Vagina (tissue), 2 donors: ENCODE measurements at regions not wholly inside any gene's neighbourhood (a gene's known extent, or its start where the extent isn't known, plus 50 kb on each side); places are given as distances from the start of the nearest gene placed in this dataset.
"Not testable (repeated sequence)": the region's sequence is repeated elsewhere in the genome, so short reads cannot be mapped to it uniquely, and the experiment has no call there.

Experiments used
- DNase-seq, 2 donors: peaks; one replicate each; pipeline ENCODE4 v3.0.0-alpha.2; 2017; ENCODE audit errors: extremely low spot score in 2 of 2
- H3K27ac ChIP-seq: fragments of 200-600 bp; sonication (generic); one replicate; pipeline ENCODE4 v1.5.1; 2019
- H3K27me3 ChIP-seq: fragments of 200-600 bp; sonication (generic); one replicate; pipeline ENCODE4 v1.5.1; 2019
- H3K36me3 ChIP-seq, 2 donors: fragments of 200-600 bp; sonication (generic); one replicate each; pipeline ENCODE4 v1.5.1; 2017 to 2019
- H3K4me1 ChIP-seq: fragments of 200-600 bp; sonication (generic); one replicate; pipeline ENCODE4 v1.5.1; 2019
- H3K4me3 ChIP-seq, 2 donors: fragments of 200-600 bp; sonication (generic); 1 replicate in 1 of 2; 2 replicates in 1 of 2; pipeline ENCODE4 v1.5.1; 2016 to 2019
- H3K9me3 ChIP-seq: fragments of 200-600 bp; sonication (generic); one replicate; pipeline ENCODE4 v1.5.1; 2019
- POLR2A ChIP-seq, 2 donors: fragments of 450-650 bp; IDR thresholded peaks; one replicate each; pipeline ENCODE4 v1.6.1; 2017; ENCODE audit warnings: antibody characterized with exemption in 2 of 2, mild to moderate bottlenecking in 2 of 2, moderate library complexity in 2 of 2
- POLR2AphosphoS5 ChIP-seq, 2 donors: sonication (generic); formaldehyde crosslinking; IDR thresholded peaks; one replicate each; pipeline ENCODE4 v1.9.0; 2017; ENCODE audit warnings: antibody characterized with exemption in 2 of 2, mild to moderate bottlenecking in 2 of 2, low read depth in 1 of 2; ENCODE audit not compliant: insufficient read depth in 1 of 2
- intact Hi-C: fragments of 100-400 bp; cut with DNase I; formaldehyde crosslinking; loops from one replicate; pipeline ENCODE4 v1.15.1; 2023
- TF ChIP-seq, protein P1 (sequence below), 3 experiments: fragments of 450-650 bp in 2 of 3; fragments of 200-600 bp in 1 of 3; sonication (generic) in 1 of 3; IDR thresholded peaks; one replicate each; pipeline ENCODE4 v1.5.1; 2017 to 2019; ENCODE audit warnings: antibody characterized with exemption in 3 of 3, mild to moderate bottlenecking in 2 of 3, moderate library complexity in 2 of 3

DNA sequence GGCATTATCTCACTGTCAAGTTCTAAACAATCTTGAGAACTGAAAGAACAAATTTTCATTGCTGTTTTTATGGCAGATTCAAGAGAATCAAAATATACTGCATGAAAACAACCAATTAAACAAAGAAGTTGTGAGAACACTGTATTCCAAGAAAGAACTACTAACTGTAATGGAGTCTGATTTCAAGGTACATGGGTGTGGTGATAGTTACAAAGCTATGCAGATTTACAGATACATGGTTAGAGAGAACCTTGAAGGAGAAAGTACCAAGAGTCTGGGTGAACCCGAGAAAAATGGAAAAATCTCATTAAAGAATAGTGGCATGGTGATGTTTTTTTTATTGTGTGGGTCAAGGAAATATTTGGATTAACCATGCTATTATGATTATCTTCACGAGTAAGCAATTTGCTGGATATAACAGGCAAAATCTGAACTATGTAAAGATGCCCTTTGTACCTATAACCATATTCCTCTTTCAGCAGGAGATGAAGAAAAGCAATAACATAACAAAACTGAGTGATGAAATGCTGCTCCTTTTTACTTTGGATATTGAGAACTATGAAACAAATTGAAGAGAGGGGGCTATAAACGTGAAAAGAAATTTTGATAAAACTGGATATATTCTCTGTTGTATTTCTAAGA, 100.4 kb downstream of the PLSCR2 start:
- Histone ChIP-seq H3K9me3 (no peaks in the 10 kb centered on the region), H3K27ac (no peak overlapping the region), H3K36me3 (no peaks in the 10 kb centered on the region), H3K27me3 (no peaks in the 10 kb centered on the region), H3K4me3 (no peak overlapping the region), H3K4me1 (no peaks in the 10 kb centered on the region)
- no peak for DNase-seq
- TF ChIP-seq POLR2A (IDR thresholded peaks at IDR 0.05) (no peak), POLR2AphosphoS5 (IDR thresholded peaks at IDR 0.05; ENCODE audit: insufficient read depth in 1 of 2, low read depth in 1 of 2) (no peak)
- TF ChIP-seq, protein P1, sequence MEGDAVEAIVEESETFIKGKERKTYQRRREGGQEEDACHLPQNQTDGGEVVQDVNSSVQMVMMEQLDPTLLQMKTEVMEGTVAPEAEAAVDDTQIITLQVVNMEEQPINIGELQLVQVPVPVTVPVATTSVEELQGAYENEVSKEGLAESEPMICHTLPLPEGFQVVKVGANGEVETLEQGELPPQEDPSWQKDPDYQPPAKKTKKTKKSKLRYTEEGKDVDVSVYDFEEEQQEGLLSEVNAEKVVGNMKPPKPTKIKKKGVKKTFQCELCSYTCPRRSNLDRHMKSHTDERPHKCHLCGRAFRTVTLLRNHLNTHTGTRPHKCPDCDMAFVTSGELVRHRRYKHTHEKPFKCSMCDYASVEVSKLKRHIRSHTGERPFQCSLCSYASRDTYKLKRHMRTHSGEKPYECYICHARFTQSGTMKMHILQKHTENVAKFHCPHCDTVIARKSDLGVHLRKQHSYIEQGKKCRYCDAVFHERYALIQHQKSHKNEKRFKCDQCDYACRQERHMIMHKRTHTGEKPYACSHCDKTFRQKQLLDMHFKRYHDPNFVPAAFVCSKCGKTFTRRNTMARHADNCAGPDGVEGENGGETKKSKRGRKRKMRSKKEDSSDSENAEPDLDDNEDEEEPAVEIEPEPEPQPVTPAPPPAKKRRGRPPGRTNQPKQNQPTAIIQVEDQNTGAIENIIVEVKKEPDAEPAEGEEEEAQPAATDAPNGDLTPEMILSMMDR (IDR thresholded peaks at IDR 0.05): no peak
- intact Hi-C loops: no loop called here

DNA sequence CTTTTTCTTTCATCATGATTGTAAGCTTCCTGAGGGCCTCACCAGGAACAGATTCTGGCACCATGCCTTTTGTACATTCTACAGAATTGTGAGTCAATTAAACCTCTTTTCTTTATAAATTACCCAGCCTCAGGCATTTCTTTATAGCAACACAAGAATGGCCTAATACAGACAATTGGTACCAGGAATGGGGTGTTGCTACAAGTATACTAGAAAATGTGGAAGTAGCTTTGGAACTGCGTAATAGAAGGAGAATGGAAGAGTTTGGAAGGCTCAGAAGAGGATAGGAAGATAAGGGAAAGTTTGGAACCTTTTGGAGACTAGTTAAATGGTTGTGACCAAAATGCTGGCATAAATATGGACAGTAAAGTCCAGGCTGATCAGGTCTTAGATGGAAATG, 108.9 kb upstream of the PLSCR4 start:
- Histone ChIP-seq H3K36me3 (no peaks in the 10 kb centered on the region), H3K27me3 (no peaks in the 10 kb centered on the region), H3K4me3 (no peak overlapping the region), H3K4me1 (no peaks in the 10 kb centered on the region), H3K27ac (no peak overlapping the region), H3K9me3 (no peaks in the 10 kb centered on the region)
- TF ChIP-seq POLR2AphosphoS5 (IDR thresholded peaks at IDR 0.05; ENCODE audit: insufficient read depth in 1 of 2, low read depth in 1 of 2) (no peak), POLR2A (IDR thresholded peaks at IDR 0.05) (no peak)
- TF ChIP-seq, protein P1 (IDR thresholded peaks at IDR 0.05): no peak
- intact Hi-C loops: no loop called here
- no peak for DNase-seq

DNA sequence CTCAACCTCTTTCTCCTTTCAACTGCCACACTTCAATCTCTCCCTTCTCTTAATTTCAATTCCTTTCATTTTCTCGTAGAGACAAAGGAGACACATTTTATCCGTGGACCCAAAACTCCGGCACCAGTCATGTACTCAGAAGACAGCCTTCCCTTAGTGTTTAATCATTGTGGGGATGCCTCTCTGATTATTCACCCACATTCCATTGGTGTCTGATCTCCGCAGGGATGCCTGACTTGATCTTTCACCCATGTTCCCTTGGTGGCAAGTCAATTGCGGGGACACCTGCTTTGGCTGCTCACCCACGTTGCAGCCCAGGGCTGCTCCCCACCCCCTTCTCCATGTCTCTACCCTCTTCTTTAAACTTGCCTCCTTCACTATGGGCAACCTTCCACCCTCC, 103.5 kb upstream of the PLSCR4 start:
- H3K27me3 ChIP-seq, intact Hi-C loops, H3K27ac ChIP-seq, H3K4me1 ChIP-seq, DNase-seq, H3K4me3 ChIP-seq, H3K36me3 ChIP-seq, H3K9me3 ChIP-seq: not testable (repeated sequence)

DNA sequence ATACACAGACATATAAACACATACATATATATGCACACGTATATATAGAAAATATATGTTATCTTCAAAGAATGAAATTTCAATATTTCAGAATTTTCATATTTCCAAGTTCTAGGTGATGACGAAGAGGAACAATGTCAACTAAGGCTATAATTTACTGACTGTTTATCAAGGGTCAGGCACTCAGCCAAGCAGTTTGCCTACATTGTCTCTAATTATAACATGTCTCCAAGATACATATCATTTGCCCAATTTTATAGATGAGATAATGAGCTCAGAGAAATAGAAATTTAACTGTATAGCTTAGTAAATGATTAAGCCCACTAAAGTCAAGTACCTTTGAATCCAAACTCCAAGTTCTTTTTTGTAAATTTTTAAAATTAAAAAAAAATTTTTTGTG, 99.9 kb upstream of the PLSCR4 start:
- Histone ChIP-seq H3K36me3 (no peaks in the 10 kb centered on the region), H3K4me3 (no peak overlapping the region), H3K9me3 (no peaks in the 10 kb centered on the region), H3K27ac (no peak overlapping the region), H3K4me1 (no peaks in the 10 kb centered on the region), H3K27me3 (no peaks in the 10 kb centered on the region)
- intact Hi-C loops: no loop called here
- DNase-seq: no peak
- TF ChIP-seq, protein P1 (IDR thresholded peaks at IDR 0.05): no peak
- no peak for TF ChIP-seq POLR2AphosphoS5 (IDR thresholded peaks at IDR 0.05; ENCODE audit: insufficient read depth in 1 of 2, low read depth in 1 of 2)
- no peak for TF ChIP-seq POLR2A (IDR thresholded peaks at IDR 0.05)

DNA sequence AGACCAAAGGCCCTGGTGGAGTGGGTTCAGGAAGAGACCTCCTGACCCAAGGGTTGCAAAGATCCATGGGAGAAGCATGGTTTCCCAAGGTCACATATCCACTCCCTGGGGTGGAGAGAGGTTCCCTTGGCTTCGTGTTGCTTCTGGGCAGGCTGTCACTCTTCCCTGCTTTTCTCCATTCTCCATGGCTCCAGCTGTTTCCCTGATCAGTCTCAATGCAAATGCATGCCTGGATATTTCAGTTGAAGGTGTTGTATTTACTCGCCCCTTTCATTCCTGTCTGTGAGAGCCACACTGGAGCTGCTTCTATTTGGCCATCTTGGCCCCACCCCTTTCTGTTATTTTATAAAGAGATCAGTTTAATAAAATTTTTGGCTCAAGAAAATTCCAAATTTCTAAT, 95.0 kb upstream of the PLSCR4 start:
- DNase-seq: no peak
- TF ChIP-seq POLR2AphosphoS5 (IDR thresholded peaks at IDR 0.05; ENCODE audit: insufficient read depth in 1 of 2, low read depth in 1 of 2): no peak
- TF ChIP-seq POLR2A (IDR thresholded peaks at IDR 0.05): no peak
- TF ChIP-seq, protein P1 (IDR thresholded peaks at IDR 0.05): no peak
- H3K4me3 ChIP-seq: no peak overlapping the region
- no peaks in the 10 kb centered on the region for H3K4me1 ChIP-seq
- H3K27me3 ChIP-seq: no peaks in the 10 kb centered on the region
- intact Hi-C loops: no loop called here
- no peaks in the 10 kb centered on the region for H3K36me3 ChIP-seq
- no peaks in the 10 kb centered on the region for H3K9me3 ChIP-seq
- no peak overlapping the region for H3K27ac ChIP-seq
